NCI-H2081 treated with DMSO at 0.1 percent for 48 hours (cell line): ENCODE measurements at regions not wholly inside any gene's neighbourhood (a gene's known extent, or its start where the extent isn't known, plus 50 kb on each side); places are given as distances from the start of the nearest gene placed in this dataset.
"Not testable (repeated sequence)": the region's sequence is repeated elsewhere in the genome, so short reads cannot be mapped to it uniquely, and the experiment has no call there.

Experiments
- DNase-seq: peaks from one replicate; lab custom pipeline; 2025; lab: John Stamatoyannopoulos, UW

DNA sequence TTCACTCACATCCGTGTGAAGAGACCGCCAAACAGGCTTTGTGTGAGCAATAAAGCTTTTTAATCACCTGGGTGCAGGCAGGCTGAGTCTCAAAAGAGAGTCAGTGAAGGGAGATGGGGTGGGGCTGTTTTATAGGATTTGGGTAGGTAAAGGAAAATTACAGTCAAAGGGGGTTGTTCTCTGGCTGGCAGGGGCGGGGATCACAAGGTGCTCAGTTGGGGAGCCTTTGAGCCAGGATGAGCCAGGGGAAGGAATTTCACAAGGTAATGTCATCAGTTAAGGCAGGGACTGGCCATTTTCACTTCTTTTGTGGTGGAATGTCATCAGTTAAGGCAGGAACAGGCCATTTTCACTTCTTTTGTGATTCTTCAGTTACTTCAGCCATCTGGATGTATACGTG lies 210.3 kb upstream of the ELL2 start:
- not testable (repeated sequence) for DNase-seq

- not testable (repeated sequence) for DNase-seq
These were observed 209.0 kb upstream of the ELL2 start for GRCh38 chr5:96170481-96171125.

- DNase-seq: not testable (repeated sequence)
These were observed 207.2 kb upstream of the ELL2 start for GRCh38 chr5:96168833-96169232.

- no peak for DNase-seq
These were observed 197.4 kb upstream of the ELL2 start for GRCh38 chr5:96159043-96159442.

DNA sequence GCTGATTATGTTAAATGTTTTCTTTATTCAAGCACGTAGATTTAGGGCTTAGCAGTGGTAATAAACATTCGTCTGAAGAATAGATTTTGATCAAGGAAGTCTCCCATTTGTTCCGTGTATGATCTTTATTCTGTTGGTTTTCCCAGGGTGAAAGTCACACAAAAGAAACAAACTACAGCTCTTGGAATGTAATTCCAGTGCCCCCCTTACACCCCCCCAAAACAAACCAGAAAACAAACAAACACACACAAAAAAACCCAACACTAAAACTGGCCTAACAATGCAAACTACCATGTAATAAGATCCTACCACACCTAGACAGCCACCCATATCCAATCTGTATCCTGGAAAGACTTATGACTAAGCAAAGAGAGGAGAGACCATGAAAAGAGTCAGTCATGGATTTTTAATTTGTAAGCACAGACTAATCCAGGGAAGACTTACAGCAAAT lies 196.2 kb upstream of the ELL2 start:
- DNase-seq: no peak

GRCh38 chr5:96157077-96157780 lies 195.6 kb upstream of the ELL2 start:
- no peak for DNase-seq

- DNase-seq: no peak
These were observed 193.5 kb upstream of the ELL2 start for GRCh38 chr5:96155147-96155546.

DNA sequence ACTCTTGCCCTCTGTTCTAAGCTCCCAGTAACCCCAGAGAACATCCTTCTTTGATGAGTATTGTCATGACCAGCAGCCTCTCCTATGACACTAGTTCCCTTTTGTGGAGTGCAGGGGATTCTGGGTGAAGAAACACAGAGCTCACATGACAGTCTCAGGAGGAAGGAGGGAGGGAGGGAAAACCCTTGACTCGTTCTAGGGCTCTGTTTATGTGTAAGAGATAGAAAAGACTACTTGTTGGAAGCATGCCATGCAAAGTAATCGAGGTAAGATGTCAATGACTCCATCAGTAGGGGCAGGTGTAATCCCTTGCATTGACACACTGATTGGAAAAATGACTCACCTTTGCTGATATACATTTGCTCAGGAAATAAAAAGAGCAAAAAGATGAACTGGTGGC lies 190.2 kb upstream of the ELL2 start:
- no peak for DNase-seq

DNA sequence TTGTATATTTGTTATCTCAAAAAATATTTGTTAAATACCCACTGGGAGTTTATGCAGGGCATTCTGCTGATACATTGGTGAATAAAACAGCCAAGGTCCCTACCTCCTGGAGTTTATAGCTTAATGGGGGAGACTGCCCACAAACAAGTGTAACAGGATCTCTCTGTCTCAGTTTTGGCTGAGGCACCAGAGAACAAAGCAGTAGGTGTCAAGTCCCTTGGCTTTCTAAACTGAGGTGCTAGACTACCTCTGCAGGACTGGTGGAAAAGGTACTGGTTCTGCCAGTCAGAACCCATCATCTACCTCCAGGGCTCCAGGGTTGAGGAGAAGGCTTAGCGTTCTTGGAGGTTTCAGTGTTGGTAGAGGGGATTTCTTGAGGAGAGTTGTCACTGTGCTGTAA lies 188.4 kb upstream of the ELL2 start:
- no peak for DNase-seq

DNA sequence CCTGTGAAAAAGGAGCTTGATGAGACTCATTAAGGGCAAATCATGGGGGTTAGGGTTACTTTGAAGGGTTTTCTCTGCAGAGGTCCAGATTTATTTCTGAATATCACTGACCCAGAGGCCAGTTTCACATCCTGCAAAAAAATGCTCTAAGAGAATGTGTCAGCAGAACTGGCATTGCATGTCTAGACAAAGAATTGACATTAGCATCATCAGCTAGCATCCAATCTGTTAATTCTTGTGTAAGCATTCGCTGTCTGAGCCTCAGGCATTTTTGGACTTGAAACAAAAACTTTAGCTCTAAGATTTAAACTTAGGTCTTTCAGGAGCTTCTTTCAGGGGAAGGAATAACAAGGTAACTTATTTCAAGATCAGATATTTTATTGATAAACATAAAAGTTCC lies 187.9 kb upstream of the ELL2 start:
- no peak for DNase-seq

- DNase-seq: no peak
These were observed 187.4 kb upstream of the ELL2 start for GRCh38 chr5:96149021-96149420.

GRCh38 chr5:96148376-96148775 lies 186.7 kb upstream of the ELL2 start:
- DNase-seq: no peak

- DNase-seq: no peak
These were observed 186.2 kb upstream of the ELL2 start for GRCh38 chr5:96147866-96148265.

DNA sequence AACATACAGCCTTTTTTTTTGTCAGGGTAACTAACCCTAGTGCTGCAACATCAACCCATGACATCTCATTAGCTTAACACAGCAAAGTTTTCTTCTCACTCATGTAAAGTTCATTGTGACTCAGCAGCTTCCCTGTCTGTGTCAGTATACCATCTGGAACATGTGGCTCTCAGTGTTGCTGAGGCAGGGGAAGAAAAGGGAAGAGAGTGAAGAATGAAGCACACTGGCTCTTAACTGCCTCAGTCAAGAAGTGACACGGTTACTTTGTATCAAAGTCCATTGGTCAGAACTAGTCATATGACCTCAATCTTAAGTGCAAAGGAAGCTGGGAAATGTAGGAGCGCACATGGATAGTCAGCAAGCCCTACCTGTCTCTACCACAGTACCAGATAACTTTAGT lies 185.0 kb upstream of the ELL2 start:
- DNase-seq: no peak

GRCh38 chr5:96144289-96144688 lies 182.6 kb upstream of the ELL2 start:
- no peak for DNase-seq

GRCh38 chr5:96143450-96143849 lies 181.8 kb upstream of the ELL2 start:
- no peak for DNase-seq

GRCh38 chr5:96142786-96143434 lies 181.3 kb upstream of the ELL2 start:
- DNase-seq: no peak

GRCh38 chr5:96142184-96142781 lies 180.6 kb upstream of the ELL2 start:
- DNase-seq: no peak

GRCh38 chr5:96141749-96142148 lies 180.1 kb upstream of the ELL2 start:
- DNase-seq: no peak

DNA sequence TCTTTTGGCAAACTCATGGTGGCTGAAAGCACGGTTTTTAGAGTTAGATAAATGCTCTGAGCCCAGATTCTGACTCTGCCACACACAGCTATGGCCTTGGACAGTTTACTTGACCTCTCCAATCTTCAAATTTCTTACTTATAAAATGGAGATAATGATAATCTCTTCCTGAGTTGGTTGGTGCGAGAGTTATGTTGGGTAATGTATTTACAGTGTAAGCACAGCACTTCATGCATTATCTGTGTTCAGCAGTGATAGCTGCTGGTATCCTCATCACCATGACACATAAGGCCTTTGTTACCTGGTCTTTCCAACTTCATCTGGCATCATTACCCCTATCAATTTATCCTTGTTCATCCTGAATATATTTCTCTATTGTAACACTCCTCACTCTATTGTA lies 178.8 kb upstream of the ELL2 start:
- DNase-seq: no peak

- no peak for DNase-seq
These were observed 178.4 kb upstream of the ELL2 start for GRCh38 chr5:96140084-96140483.

DNA sequence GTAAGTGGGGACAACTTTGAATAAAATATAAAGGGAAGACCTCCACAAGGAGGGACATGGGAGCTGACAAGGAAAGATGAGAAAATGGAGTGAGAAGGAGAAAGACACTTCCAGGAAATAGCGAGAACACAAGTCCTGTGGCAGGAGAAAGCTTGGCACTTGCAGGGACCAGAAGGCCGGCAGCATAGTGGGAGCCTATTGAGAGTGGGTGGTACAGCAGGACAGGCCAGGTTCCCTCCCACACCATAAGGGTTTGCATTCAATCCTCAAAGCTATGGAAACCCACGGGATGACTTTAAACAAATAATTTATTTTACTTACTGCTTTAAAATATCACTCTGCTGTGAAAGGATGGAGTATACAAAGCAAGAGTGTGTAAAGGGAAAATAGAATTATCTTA lies 173.2 kb upstream of the ELL2 start:
- DNase-seq: no peak
